NAMALWA (cell line): ENCODE measurements at regions not wholly inside any gene's neighbourhood (a gene's known extent, or its start where the extent isn't known, plus 50 kb on each side); places are given as distances from the start of the nearest gene placed in this dataset.

ENCODE experiments used
- DNase-seq: peaks from one replicate; pipeline ENCODE4 v3.0.0-alpha.2; 2015; ENCODE audit warnings: low spot score

DNA sequence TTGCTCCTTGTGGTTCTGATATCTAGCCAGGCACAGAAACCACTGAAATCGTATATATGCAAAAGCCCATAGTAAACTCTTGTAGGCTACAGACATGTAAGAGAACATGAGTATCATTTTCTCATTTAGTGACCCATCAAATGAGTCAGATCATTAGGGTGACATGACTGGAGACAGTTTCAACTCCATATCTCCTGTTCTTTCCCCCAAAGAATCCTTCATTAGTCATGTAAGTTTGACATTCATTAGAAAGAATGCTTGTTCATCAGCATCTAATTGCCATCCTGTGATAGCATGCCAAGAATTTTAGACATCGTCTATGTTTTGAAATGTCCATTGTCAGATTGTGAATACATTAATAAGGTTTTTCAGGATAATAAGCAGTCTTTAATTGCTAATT lies 264.9 kb upstream of the TPM1 start:
- no peak for DNase-seq

- DNase-seq = no peak
Measured at GRCh38 chr15:62779036-62779770, 263.3 kb upstream of the TPM1 start.

GRCh38 chr15:62779899-62780298 lies 262.6 kb upstream of the TPM1 start:
- DNase-seq = no peak

DNA sequence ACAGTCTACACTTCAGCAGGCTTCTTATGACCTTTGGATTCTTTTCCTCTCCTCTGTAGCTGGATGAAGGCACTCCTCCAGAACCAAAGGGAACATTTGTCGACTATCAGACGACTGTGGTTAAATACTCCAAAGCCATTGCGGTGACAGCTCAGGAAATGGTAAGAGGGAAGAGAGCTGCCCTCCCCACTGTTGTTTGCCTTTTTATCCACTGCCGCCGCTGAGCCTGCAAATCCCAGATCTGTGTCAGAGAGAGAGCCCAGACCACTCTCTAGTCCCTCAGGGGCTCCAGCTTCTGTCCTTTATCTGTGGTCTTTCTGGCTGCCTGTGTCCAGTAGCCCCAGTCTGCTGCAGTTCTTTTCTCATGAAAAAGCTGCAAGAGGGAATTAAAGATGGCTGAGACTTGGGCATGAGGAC lies 261.5 kb upstream of the TPM1 start:
- no peak for DNase-seq

DNA sequence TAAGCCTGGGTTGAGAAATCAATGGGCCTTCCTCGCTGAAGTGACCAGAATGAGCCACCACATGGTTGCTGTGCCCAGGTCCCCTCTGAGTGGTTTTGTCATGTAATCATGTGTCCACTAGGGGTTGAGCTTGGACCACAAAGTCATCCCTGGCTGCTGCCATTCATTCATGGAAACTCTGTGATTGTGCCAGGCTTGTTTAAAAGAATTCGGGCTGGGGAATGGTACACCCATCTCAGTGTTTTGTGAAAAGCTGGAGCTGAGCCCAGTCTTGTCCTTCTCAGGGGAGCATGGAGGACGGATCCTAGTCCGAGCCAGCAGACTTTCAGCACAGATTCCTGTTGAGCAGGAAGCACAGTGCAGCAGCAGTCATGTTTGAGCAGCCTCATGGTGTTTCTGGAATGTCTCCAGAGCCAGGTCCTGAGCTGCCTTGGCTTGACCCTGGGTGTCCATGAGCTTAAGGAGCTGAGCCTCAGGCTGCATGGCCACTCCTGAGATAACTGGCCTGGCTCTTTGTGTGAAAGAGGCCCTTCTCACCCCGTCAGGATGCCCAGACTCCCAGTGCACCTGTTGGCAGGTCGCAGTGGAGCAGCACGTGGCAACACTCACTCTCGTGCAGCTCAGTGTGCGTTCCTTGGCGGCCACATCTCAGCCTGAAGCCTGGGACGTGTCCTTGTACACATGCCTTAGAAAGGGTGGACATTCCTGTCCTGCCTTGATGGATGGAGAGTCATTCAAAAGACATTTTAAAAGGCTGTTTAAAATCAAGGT lies 260.3 kb upstream of the TPM1 start:
- DNase-seq = peak; percentile 60

DNA sequence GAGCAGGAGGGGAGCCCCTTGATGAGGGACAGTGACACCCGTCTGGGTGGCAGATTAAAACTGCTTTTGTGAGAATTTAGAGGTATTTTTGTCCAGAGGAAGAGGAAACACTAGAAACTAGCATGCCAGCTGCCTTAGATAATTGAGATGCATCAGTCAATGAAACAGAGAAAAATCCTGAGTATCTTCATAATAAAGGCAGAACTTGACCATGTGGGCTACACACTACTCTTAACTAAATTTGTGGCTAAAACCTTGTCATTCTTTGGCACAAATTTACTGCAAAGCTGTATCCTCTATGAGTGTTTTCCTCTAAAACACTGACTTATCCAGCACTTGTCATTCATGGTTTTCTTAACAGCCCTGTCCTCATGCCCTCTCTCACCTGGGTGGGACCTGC lies 259.7 kb upstream of the TPM1 start:
- no peak for DNase-seq

GRCh38 chr15:62783303-62783957 lies 259.1 kb upstream of the TPM1 start:
- DNase-seq = no peak

DNA sequence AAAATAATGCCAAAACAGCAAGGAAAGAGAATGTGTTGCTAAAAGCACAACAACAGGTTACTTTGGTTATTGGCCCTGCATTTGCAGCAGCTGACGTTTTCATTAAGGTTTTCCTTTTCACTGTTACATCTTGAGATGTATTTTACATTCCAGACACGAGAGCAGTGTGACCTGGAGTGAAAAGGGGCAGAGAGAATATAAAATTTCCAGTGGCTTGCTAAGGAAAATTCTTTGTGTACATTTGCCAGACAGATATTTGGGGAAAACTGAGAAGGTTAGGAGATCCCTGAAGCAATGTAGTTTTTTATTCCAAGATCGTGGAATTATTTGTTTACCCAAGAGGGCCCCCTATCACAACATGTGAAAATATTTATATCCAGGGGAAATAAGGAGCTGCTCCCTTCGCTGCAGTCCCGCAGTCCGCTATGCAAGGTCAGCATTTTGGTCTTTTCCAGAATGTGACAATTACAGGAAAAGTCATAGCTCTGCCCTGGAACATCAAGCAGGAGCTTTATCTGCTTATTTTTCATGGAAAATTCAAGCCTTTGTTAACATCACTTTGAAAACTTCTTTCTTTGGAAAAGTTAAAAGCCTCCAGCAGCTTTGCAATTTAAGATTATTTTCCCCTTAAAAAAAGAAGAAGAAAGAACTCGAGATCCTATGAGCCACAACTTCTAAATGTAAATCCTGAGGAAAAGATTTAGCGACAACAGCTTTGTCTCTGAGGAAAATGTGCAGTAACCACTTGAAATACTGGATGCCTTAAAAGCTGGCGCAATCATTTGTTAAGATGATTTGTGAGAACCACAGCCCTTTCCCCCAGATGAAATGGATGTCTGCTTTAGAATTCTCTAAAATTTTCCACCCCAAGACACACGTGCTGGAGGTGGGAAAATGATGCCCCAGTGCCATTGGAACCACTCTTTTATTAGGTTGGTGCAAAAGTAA lies 256.4 kb upstream of the TPM1 start:
- DNase-seq = no peak

- no peak for DNase-seq
Measured at GRCh38 chr15:62787401-62787800, 255.1 kb upstream of the TPM1 start.

GRCh38 chr15:62788224-62788623 lies 254.3 kb upstream of the TPM1 start:
- no peak for DNase-seq

DNA sequence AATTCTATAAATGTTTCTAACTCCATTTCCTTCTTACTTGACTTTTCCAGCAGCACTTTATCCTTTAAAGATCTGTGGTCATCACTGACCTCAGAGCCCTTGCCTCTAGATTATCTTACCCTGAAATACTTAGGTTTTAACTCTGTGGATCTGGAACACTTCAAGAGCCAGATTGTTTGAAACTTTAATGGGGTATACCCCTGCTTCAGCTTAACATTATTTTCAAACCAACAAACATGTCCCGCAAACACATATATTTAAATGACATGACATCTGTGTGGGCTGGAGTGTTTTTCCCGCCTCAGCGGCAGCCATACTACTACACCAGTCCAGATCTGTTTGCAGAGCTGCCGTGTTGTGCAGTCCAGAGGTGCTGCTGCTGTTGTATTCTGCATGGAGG lies 252.0 kb upstream of the TPM1 start:
- no peak for DNase-seq

DNA sequence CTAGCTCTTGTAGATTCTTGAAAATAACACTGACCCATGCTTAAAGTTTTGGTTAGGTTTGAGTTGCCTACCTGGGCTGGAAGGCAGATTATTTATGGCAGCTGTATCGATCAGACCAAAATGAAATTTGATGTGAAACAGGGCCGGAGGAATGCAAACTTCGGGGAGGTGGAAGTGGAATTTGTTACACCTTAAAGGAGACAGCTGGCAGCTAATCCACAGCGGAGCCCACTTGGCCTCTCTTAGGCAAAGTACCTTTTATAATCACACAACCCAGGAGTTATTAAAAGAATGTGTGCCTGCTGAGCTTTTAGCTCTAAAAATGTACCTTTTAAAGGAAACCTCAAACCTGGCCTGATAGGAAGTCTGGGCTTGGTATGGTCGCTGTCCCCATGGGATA lies 250.9 kb upstream of the TPM1 start:
- no peak for DNase-seq

DNA sequence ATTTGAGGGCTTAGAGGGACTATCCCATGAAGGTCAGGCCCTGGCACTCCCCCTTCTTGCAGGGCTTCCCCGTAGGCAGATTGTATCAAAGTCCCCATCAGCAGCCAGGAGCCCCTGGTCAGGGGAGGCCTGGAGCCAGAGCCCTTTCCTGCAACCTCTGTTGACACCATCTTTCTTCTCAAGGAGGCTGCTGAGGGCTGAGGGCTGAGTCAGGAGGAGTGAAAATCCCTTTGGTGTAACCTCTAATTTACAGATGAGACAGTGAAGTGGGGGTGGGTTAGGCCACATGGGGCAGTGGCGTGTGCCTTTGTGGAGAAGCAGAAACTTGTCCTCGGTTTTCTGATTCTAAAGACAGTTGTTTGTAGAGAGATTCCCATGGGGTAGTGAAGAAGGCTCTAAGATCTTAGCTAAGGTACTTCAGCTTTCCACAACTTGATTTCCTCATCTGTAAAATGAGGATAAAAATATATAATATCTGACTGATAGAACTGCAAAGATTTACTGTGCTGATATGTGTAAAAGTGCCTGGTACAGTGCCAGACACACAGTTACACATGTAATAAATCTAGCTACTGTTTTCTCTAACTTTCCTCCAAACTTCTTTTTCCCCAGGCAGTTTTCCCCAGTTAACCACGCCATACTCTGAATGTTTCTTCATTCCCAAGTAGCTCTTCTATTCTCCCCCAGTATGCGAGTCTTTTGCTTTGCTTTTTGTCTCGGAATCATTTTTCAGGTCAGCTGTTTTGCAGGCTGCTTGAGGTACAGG lies 249.4 kb upstream of the TPM1 start:
- peak; percentile 9 for DNase-seq

DNA sequence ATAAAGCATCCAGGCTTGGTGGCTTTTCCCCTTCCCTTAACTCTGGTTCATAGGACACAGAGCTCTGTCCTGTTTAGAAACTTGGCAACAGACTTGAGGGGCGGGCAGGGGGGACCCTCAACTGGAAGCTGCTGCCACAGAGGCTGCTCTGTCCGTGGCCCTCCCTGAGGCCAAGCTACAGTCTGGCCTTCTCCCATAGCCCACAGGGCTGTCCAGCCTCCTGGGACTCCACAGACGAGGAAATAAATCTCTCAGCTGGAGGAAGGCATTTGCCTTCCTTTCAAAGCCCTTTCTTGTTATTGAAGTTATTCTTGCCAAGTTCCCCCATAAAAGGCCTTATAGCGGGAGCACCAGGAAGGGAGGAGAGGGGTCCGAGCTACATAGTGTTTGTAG lies 248.8 kb upstream of the TPM1 start:
- no peak for DNase-seq

GRCh38 chr15:62795171-62795570 lies 247.4 kb upstream of the TPM1 start:
- DNase-seq = no peak

DNA sequence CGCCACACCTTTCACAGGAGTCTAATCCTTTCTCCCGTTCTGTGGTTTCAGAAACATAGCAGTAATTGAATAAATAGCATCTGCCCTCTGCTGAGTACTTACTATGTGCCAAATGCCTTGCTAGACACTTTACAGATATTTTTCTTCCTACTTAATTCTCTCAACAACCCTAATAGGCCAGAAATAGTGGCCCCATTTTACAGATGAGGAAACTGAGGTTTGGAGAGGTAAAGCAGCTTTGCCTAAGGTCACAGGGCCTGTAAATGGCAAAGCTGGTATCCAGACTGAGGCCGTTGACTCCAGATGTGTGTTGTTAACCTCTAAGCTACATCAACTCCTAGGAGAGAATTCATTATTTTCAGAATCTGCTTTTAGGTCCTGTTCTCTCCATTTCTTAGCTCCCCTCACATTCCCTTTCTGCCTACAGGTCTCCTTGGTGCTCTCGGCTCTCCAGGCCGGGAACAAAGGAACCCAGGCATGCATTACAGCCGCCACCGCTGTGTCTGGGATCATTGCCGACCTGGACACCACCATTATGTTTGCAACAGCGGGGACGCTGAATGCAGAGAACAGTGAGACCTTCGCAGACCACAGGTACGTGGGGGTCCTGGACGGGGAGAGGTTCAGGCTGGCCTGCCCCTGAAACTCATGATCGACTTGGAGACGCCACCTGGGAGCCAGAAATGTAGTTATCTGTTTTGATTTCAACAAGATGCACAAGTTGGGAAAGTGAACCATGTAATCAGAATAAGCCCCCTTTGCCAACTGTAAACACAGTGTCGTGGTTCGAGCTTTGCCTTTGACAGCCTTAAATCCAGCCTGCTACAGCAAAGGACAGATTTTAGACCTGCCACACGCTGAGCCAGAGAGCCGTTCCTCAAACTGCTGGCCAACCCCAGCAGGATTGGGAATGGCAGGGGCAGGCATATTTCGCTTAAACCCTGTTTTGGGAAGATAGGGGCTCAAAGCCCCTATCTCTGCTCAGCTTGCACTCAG lies 246.5 kb upstream of the TPM1 start:
- DNase-seq = no peak

DNA sequence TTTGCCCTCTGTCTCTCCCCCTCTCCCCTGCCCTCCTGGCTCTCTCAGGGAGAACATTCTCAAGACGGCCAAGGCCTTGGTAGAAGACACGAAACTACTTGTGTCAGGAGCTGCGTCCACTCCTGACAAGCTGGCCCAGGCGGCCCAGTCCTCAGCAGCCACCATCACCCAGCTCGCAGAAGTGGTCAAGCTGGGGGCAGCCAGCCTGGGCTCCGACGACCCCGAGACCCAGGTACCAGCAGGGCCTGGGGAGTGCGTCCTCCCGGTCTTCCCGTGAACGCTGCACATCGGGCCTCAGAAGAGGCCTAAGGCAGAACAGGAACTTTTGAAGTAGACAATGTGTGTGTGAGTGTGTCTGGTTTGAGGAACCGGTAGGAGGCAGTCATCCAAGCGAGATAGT lies 245.4 kb upstream of the TPM1 start:
- no peak for DNase-seq

DNA sequence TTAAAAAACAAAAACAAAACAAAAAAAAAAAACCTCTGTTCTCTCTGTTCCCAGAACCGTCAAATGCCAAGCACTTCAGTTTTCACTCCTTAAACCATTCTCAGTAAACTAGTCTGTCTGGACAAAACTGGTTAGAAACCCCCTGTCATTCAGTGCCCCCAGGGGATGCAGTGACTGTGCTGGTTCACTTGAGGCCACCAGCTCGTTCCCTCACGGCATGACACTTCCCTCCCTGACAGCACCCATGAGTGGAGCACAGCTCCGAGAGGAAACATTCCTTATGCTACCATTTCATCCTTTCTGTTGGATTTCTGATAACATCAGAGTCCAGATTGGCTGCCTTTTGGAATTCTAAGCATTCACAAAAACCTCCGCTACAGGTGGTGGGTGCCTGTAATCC lies 244.0 kb upstream of the TPM1 start:
- DNase-seq = no peak

DNA sequence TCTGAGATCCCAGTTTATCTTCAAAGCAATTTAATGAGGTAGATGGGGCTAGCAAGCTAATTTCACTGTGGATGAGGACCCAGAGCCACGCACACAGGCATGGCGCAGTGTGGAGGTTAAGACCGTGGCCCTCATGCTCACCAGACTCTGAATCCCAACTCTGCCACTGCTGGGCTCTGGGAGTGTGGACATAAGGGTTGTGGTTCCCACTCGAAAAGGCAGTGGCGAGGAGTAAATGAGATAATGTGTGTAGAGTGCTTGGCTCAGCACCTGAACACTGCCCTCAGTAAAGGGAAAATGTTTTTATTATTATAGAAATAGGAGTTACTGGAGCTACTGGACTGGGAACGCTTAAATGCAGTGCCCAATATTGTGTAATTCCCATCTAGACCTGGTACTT lies 243.5 kb upstream of the TPM1 start:
- DNase-seq = no peak

- no peak for DNase-seq
Measured at GRCh38 chr15:62799919-62800318, 242.6 kb upstream of the TPM1 start.
